Stomach (tissue), 4 donors: ENCODE measurements at regions not wholly inside any gene's neighbourhood (a gene's known extent, or its start where the extent isn't known, plus 50 kb on each side); places are given as distances from the start of the nearest gene placed in this dataset.

ENCODE experiments used
- POLR2AphosphoS5 ChIP-seq, 3 donors: sonication (generic); formaldehyde crosslinking; IDR thresholded peaks; one replicate each; pipeline ENCODE4 v1.6.1; 2016; ENCODE audit warnings: antibody characterized with exemption in 3 of 3
- TF ChIP-seq, protein P1 (sequence below), 7 experiments: fragments of 450-650 bp in 4 of 7; fragments of 200-600 bp in 3 of 7; sonication (generic) in 3 of 7; IDR thresholded peaks; one replicate each; pipeline ENCODE4 v1.5.1; 2016 to 2019; ENCODE audit warnings: antibody characterized with exemption in 7 of 7, control low read depth in 2 of 7, mild to moderate bottlenecking in 1 of 7

DNA sequence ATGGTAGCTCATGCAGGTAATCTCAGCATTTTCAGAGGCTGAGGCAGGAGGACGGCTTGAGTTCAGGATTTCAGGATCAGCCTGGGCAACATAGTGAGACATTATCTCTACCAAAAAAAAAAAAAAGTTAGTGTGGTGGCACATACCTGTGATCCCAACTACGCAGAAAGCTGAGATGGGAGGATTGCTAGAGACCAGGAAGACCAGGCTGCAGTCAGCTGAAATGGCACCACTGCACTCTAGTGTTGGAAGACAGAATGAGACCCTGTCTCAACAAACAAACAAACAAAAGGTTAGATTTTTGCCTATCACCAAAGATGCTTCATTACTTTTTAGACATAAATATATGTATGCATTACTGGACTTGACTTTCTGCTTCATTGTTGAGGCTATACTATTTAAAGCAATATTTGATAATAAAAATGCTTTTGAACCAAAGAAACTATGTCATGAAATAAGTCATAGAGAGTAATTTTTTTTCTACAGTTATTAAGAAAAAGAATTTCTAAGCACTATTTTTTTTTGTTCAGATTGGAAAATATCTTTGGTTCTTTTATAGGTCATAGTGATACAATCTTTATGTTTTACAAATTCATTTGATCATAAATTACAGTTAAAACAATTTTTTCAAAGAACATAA, 1180.1 kb upstream of the ATXN8OS start:
- TF ChIP-seq, protein P1, sequence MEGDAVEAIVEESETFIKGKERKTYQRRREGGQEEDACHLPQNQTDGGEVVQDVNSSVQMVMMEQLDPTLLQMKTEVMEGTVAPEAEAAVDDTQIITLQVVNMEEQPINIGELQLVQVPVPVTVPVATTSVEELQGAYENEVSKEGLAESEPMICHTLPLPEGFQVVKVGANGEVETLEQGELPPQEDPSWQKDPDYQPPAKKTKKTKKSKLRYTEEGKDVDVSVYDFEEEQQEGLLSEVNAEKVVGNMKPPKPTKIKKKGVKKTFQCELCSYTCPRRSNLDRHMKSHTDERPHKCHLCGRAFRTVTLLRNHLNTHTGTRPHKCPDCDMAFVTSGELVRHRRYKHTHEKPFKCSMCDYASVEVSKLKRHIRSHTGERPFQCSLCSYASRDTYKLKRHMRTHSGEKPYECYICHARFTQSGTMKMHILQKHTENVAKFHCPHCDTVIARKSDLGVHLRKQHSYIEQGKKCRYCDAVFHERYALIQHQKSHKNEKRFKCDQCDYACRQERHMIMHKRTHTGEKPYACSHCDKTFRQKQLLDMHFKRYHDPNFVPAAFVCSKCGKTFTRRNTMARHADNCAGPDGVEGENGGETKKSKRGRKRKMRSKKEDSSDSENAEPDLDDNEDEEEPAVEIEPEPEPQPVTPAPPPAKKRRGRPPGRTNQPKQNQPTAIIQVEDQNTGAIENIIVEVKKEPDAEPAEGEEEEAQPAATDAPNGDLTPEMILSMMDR (IDR thresholded peaks at IDR 0.05) = peak in 2 of 7 experiments; percentile 12 to 17
- TF ChIP-seq POLR2AphosphoS5 (IDR thresholded peaks at IDR 0.05) = no peak
